ENCODE measurements at regions not wholly inside any gene's neighbourhood (a gene's known extent, or its start where the extent isn't known, plus 50 kb on each side); places are given as distances from the start of the nearest gene placed in this dataset.

DNA sequence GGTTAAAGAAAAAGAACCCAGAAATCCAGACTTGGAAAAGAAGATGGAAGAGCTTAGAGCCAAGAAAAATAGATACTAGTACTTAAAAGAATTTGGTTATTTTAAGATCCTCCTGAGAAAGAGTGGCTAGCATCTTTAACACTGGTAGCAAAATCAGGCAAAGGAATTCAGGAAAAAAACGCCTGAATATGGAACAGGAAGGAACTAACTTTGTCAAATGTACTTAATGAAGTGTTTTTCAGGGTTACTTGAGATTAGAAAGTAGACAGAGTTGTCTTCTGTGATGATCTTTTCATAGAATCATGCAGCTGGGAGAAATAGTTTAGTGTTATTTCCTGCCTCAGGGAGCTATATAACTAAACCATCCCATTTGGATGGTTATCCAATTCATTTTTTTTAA lies 50.8 kb upstream of the SASH1 start:
- no peak for DNase-seq

All from right lung (tissue), 2 donors.